ENCODE measurements at regions not wholly inside any gene's neighbourhood (a gene's known extent, or its start where the extent isn't known, plus 50 kb on each side); places are given as distances from the start of the nearest gene placed in this dataset.

GRCh38 chr12:109648521-109648920, 65.1 kb upstream of the FAM222A start:
- TF ChIP-seq CTCF (IDR thresholded peaks at IDR 0.05) (no peak), POLR2A (IDR thresholded peaks at IDR 0.05) (no peak)

Measured in right lobe of liver (tissue), 4 donors.